Stomach smooth muscle (tissue), 2 donors: ENCODE measurements at regions not wholly inside any gene's neighbourhood (a gene's known extent, or its start where the extent isn't known, plus 50 kb on each side); places are given as distances from the start of the nearest gene placed in this dataset.
"Not testable (repeated sequence)": the region's sequence is repeated elsewhere in the genome, so short reads cannot be mapped to it uniquely, and the experiment has no call there.

Source experiments
- H3K27ac ChIP-seq: one replicate; pipeline ENCODE4 v1.7.0; 2013; ENCODE audit warnings: mild to moderate bottlenecking, low read length, inconsistent platforms
- H3K27me3 ChIP-seq, 2 donors: one replicate each; pipeline ENCODE4 v1.7.0; 2013; ENCODE audit warnings: low read length in 2 of 2; ENCODE audit not compliant: insufficient read depth in 2 of 2, control insufficient read depth in 1 of 2
- H3K36me3 ChIP-seq, 2 donors: one replicate each; pipeline ENCODE4 v1.7.0; 2013; ENCODE audit warnings: low read length in 2 of 2; ENCODE audit not compliant: control insufficient read depth in 2 of 2, insufficient read depth in 2 of 2
- H3K4me1 ChIP-seq: one replicate; pipeline ENCODE4 v1.7.0; 2013; ENCODE audit warnings: low read length; ENCODE audit not compliant: control insufficient read depth, insufficient read depth
- H3K4me3 ChIP-seq, 2 donors: one replicate each; pipeline ENCODE4 v1.7.0; 2013; ENCODE audit warnings: low read length in 2 of 2
- H3K9ac ChIP-seq, 2 donors: one replicate each; pipeline ENCODE4 v1.7.0; 2013; ENCODE audit warnings: low read length in 2 of 2, mild to moderate bottlenecking in 1 of 2
- H3K9me3 ChIP-seq, 2 donors: one replicate each; pipeline ENCODE4 v1.7.0; 2013; ENCODE audit warnings: low read length in 2 of 2; ENCODE audit not compliant: control insufficient read depth in 2 of 2
- donor health status: healthy.
- donor health status: Pancreatic carcinoma.

DNA sequence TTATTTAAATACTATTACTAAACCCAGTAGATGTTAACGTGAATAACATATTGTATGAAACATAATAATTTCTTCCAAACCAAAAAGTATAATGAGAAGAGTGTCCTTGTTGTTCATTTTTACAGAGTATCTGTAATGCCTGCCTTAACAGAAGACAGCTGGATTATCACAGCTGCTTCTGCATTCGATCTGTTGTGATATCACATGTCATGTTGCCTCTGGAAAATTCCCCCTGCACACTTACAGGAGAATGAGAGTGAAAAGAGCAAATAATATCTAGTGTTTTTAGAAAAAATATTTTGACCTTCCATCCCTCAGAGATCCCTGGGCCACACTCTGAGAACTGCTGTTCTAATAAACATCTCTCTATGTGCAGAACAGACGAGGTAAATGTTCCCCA is 240.1 kb upstream of the NOCT start:
- Histone ChIP-seq H3K4me1 (no peaks in the 10 kb centered on the region), H3K9me3 (no peaks in the 10 kb centered on the region), H3K36me3 (no peaks in the 10 kb centered on the region), H3K27me3 (no peaks in the 10 kb centered on the region), H3K9ac (no peak overlapping the region), H3K4me3 (no peak overlapping the region), H3K27ac (no peak overlapping the region)

DNA sequence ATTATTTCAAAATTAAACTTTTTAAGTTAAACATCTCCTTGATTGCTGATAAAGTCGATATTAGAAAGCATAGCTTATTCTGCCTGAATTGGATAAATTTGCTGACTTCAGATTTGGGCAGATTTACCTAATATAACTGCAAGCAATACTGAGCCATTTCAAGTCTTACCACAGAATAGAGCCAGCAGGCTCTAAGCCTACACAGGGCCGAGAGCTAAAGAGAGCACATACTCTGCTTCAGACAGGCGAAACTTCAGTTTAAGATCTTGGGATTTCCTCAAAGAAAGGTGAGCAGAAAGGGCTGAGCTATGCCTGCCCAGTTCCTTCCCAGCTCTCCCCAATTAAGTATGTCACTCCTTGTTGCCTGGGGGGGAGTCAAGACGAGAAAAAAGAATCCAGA is 240.6 kb upstream of the NOCT start:
- H3K27ac ChIP-seq: no peak overlapping the region
- H3K4me1 ChIP-seq: no peaks in the 10 kb centered on the region
- no peak overlapping the region for H3K4me3 ChIP-seq
- H3K27me3 ChIP-seq: no peaks in the 10 kb centered on the region
- no peaks in the 10 kb centered on the region for H3K9me3 ChIP-seq
- no peaks in the 10 kb centered on the region for H3K36me3 ChIP-seq
- H3K9ac ChIP-seq: no peak overlapping the region

DNA sequence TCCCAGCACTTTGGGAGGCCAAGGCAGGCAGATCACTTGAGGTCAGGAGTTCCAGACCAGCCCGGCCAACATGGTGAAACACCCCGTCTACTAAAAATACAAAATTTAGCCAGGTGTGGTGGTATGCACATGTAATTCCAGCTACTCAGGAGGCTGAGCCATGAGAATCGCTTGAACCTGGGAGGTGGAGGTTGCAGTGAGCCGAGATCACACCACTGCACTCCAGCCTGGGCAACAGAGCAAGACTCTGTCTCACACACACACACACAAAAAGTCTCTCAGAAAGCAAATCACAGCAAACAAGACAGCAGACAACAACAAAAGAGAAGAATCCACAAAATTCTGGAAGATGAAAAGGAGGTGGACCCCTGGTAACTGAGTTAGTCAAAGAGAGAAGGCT is 241.5 kb upstream of the NOCT start:
- not testable (repeated sequence) for H3K9ac ChIP-seq, H3K4me1 ChIP-seq, H3K36me3 ChIP-seq, H3K9me3 ChIP-seq, H3K4me3 ChIP-seq, H3K27me3 ChIP-seq, H3K27ac ChIP-seq

DNA sequence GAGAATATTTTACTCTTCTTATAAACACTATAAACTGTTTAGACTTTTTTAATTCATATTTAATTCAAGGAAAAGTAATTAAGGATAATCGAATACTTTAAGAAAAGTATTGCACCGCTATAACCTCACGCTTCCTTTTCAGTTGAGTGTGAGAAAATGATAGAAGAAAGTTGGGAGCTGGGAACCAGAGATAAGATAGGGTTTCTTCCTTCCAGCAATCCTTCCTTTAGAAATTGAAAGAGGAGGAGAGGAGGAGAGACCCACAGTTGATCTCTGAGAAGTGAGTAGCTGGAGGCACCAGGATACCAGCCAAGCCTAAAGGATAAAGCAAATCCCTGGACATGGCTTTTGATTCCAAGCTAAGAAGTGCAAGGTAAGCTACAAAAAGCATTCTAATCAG is 242.3 kb upstream of the NOCT start:
- H3K27me3 ChIP-seq: no peaks in the 10 kb centered on the region
- no peaks in the 10 kb centered on the region for H3K36me3 ChIP-seq
- no peak overlapping the region for H3K27ac ChIP-seq
- no peak overlapping the region for H3K9ac ChIP-seq
- H3K9me3 ChIP-seq: no peaks in the 10 kb centered on the region
- no peaks in the 10 kb centered on the region for H3K4me1 ChIP-seq
- no peak overlapping the region for H3K4me3 ChIP-seq

DNA sequence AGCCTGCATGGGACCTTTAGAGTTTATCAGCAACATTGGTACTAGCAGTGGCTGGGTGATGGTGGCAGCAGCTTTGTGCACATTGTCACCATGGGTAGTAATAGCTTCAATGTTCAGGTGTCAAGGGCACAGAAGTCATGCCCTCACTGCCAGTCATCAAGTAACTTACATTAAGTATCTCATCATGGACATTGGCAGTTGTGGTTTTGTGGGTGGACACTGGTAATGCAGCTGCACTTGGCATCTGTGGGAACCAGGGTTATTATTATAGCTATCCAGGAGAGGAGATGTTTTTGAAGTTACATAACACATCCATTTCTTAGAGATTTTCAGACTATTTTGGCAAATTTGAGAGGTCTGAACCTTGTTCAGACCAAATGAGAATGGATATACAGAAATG is 243.2 kb upstream of the NOCT start:
- H3K36me3 ChIP-seq: no peaks in the 10 kb centered on the region
- H3K27ac ChIP-seq: no peak overlapping the region
- no peaks in the 10 kb centered on the region for H3K9me3 ChIP-seq
- no peaks in the 10 kb centered on the region for H3K4me1 ChIP-seq
- H3K27me3 ChIP-seq: no peaks in the 10 kb centered on the region
- H3K9ac ChIP-seq: no peak overlapping the region
- H3K4me3 ChIP-seq: no peak overlapping the region

DNA sequence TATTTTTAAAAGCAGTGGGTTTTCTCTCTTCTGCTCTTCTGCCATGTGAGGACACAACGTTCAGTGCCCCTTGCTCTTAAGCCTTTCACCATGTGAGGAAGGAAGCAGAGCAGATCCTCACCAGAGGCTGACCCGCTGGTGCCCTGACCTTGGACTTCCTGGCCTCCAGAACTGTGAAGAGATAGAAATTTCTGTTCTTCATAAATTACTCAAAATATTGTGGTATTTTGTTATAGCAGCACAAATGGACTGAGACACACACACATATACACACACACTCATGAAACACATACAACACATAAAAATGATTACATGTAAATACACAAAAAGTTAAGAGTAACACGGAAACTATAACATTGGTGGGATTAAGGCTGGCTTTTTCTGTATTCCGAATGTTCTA is 244.8 kb upstream of the NOCT start:
- Histone ChIP-seq H3K36me3 (no peaks in the 10 kb centered on the region), H3K27me3 (no peaks in the 10 kb centered on the region), H3K4me3 (no peak overlapping the region)

DNA sequence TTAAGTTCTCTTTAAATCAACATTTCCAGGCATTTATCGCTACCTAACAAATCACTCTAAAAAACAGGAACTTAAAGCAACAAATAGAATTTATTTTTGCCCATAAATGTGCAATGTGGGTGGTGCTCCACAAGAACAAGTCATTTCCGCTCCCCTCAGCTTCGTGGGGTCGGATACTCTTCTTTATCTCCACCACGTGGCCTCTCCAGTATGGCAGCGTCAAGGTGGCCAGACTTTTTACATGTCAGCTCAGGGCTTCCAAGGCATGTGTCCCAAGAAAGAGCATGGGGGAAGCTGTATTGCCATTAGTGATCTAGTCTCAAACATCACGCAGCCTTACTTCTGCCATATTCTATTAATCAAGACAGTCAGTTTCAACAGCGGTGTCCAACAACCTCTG is 249.2 kb upstream of the NOCT start:
- Histone ChIP-seq H3K4me1 (no peaks in the 10 kb centered on the region), H3K9ac (no peak overlapping the region), H3K4me3 (no peak overlapping the region), H3K36me3 (no peaks in the 10 kb centered on the region), H3K27me3 (no peaks in the 10 kb centered on the region), H3K27ac (no peak overlapping the region), H3K9me3 (peaks cover 0 to 2% of the 10 kb centered on the region in 2 donors)

More for the DNA sequence above, 244.8 kb upstream of the NOCT start:
- Histone ChIP-seq H3K27ac (no peak overlapping the region), H3K9ac (no peak overlapping the region), H3K9me3 (peaks cover 0 to 2% of the 10 kb centered on the region in 2 donors), H3K4me1 (no peaks in the 10 kb centered on the region)

DNA sequence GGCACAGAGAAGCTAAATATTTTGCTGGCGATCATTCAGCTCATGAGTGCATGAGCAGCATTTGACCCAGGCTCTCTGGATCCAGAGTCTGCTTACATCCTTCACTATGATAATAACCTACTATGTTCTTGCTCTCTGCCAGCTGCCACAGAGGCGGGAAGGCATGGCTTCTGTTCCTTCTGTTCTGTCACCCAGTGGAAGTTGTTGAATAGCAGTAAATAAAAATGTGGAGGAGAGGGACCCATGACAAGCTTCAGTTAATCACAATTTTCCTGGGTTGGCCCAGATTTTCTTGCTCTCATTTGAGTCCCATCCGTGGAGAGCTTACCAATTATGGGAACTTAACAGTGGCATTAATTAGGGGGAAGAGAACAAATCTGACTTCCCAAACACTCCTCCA is 250.1 kb upstream of the NOCT start:
- no peaks in the 10 kb centered on the region for H3K4me1 ChIP-seq
- no peak overlapping the region for H3K4me3 ChIP-seq
- peaks cover 0 to 2% of the 10 kb centered on the region in 2 donors for H3K9me3 ChIP-seq
- no peak overlapping the region for H3K27ac ChIP-seq
- no peaks in the 10 kb centered on the region for H3K27me3 ChIP-seq
- no peak overlapping the region for H3K9ac ChIP-seq
- H3K36me3 ChIP-seq: no peaks in the 10 kb centered on the region

DNA sequence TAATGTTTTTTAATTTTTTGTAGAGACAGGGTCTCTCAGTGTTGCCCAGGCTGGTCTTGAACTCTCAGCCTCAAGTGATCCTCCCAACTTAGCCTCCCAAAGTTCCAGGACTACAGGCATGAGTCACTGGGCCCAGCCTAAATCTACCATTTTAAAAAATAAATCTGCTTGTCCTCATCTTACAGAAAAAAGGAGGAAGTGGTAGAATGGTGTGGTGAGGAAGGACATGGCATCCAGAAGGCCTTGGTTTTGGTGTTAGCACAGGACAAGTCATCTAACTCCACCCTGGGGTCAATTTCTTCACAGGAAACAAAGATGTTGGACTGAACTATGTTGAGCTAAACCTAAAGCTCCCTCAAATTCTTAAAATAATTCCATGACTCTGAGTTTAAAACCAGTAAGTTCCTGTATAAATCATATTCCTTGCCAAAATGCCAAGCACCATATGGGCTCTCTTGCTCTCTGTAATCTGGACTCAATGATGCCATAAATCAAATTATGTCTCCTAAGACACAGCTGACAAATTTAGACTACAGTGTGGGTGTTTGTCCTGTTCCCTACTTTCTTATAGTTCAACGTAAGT is 253.9 kb upstream of the NOCT start:
- H3K4me3 ChIP-seq: no peak overlapping the region
- H3K27ac ChIP-seq: no peak overlapping the region
- no peaks in the 10 kb centered on the region for H3K36me3 ChIP-seq
- H3K9me3 ChIP-seq: peaks cover 0 to 2% of the 10 kb centered on the region in 2 donors
- no peak overlapping the region for H3K9ac ChIP-seq
- no peaks in the 10 kb centered on the region for H3K27me3 ChIP-seq
- no peaks in the 10 kb centered on the region for H3K4me1 ChIP-seq

DNA sequence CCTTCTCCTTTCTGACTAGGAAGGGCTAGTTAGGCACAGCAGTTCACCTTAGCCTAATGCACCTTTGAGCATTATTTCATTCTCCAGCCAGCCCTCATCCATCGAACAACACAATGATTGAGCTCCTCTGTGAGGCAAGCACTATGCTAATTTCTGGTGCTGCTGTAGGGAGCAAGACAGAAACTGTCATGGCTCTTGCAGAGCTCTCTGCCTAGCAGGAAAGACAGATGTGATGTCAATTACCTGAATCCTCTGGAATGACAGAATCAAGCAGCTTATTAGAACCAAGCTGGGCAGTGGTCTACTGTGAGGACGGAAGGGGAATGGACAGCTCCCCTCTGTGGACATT is 256.1 kb upstream of the NOCT start:
- Histone ChIP-seq H3K36me3 (no peaks in the 10 kb centered on the region), H3K27me3 (no peaks in the 10 kb centered on the region), H3K4me3 (no peak overlapping the region), H3K4me1 (no peaks in the 10 kb centered on the region), H3K27ac (no peak overlapping the region), H3K9me3 (peaks cover 0 to 5% of the 10 kb centered on the region in 2 donors), H3K9ac (no peak overlapping the region)

DNA sequence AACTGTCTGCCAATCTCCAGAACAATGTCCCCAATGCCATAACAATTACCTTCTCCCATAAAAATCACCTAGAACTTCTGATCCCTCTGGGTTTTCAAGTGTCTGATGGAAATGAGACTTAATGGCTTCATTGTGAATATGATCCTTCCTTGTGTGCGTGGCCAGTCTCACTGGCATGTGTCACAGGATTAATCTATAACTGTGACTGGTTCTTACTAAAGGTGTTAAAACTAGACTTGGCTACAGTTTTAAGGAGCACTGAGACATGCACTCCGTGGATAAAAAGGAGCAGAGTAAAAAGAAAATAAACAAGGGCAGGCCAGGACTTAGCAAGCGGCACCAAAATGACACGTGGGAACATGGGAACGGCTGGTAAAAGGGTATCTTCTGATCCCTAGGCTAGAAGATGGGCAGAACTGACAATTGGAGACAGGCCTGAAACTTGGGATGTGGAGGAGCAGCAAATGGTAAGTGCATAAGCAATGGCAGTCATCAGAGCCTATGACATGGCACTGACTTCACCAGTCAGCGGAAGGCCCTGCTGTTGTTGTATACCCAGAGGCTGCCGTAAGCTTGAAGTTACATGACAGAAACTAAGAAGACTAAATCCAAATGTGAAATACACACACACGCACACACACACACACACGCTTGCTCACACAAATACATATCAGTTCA is 256.6 kb upstream of the NOCT start:
- no peaks in the 10 kb centered on the region for H3K27me3 ChIP-seq
- no peaks in the 10 kb centered on the region for H3K4me1 ChIP-seq
- no peak overlapping the region for H3K27ac ChIP-seq
- H3K36me3 ChIP-seq: no peaks in the 10 kb centered on the region
- no peak overlapping the region for H3K4me3 ChIP-seq
- no peak overlapping the region for H3K9ac ChIP-seq
- H3K9me3 ChIP-seq: peaks cover 0 to 5% of the 10 kb centered on the region in 2 donors
